ENCODE measurements at regions not wholly inside any gene's neighbourhood (a gene's known extent, or its start where the extent isn't known, plus 50 kb on each side); places are given as distances from the start of the nearest gene placed in this dataset.
A peak's percentile ranks its signal among the peaks of the same experiment; 100 is the strongest.

- TF ChIP-seq PHF8 (CRISPR knock-in tag; IDR thresholded peaks at IDR 0.05) (no peak), ZNF552 (CRISPR knock-in tag; IDR thresholded peaks at IDR 0.05; ENCODE audit: borderline replicate concordance) (no peak), ZBTB37 (CRISPR knock-in tag; IDR thresholded peaks at IDR 0.05) (no peak), ZNF652 (CRISPR knock-in tag; IDR thresholded peaks at IDR 0.05; ENCODE audit: borderline replicate concordance, low read depth) (no peak), ERF (CRISPR knock-in tag; IDR thresholded peaks at IDR 0.05) (0 out of 2 replicates have a peak, but pooled peaks have one; percentile 45), SOX5 (CRISPR knock-in tag; IDR thresholded peaks at IDR 0.05; ENCODE audit: borderline replicate concordance) (peak; percentile 87), ZNF207 (IDR thresholded peaks at IDR 0.05; ENCODE audit: borderline replicate concordance) (no peak), TCF7L2 (IDR thresholded peaks at IDR 0.05; ENCODE audit: low read depth, low read length) (no peak), REPIN1 (CRISPR knock-in tag; IDR thresholded peaks at IDR 0.05; ENCODE audit: borderline replicate concordance, low read depth) (no peak), AGO2 (optimal IDR thresholded peaks at IDR 0.05; ENCODE audit: low read depth, low read length) (no peak), JUND (CRISPR knock-in tag; IDR thresholded peaks at IDR 0.05) (no peak), ZGPAT (CRISPR knock-in tag; IDR thresholded peaks at IDR 0.05) (peak; percentile 65), WIZ (CRISPR knock-in tag; IDR thresholded peaks at IDR 0.05) (no peak), HMG20B (CRISPR knock-in tag; conservative IDR thresholded peaks at IDR 0.05) (no peak), MXD3 (CRISPR knock-in tag; IDR thresholded peaks at IDR 0.05) (no peak), NRL (CRISPR knock-in tag; IDR thresholded peaks at IDR 0.05; ENCODE audit: borderline replicate concordance) (no peak), ZSCAN12 (CRISPR knock-in tag; IDR thresholded peaks at IDR 0.05) (no peak), HES4 (CRISPR knock-in tag; IDR thresholded peaks at IDR 0.05; ENCODE audit: borderline replicate concordance) (no peak), ZNF670 (CRISPR knock-in tag; IDR thresholded peaks at IDR 0.05; ENCODE audit: borderline replicate concordance) (peak; percentile 44; the same call in 1 of the 2 replicates), FLYWCH1 (CRISPR knock-in tag; IDR thresholded peaks at IDR 0.05) (no peak), PLRG1 (conservative IDR thresholded peaks at IDR 0.05) (no peak), U2AF2 (IDR thresholded peaks at IDR 0.05; ENCODE audit: low read depth, low read length) (no peak), YEATS2 (CRISPR knock-in tag; IDR thresholded peaks at IDR 0.05; ENCODE audit: borderline replicate concordance) (peak; percentile 39; the same call in 1 of the 2 replicates), ZBTB25 (CRISPR knock-in tag; IDR thresholded peaks at IDR 0.05) (peak; percentile 35; the same call in 1 of the 2 replicates), ZNF292 (CRISPR knock-in tag; IDR thresholded peaks at IDR 0.05; ENCODE audit: borderline replicate concordance, low read depth) (peak; percentile 56; the same call in 1 of the 2 replicates), MAF1 (CRISPR knock-in tag; IDR thresholded peaks at IDR 0.05; ENCODE audit: borderline replicate concordance) (no peak), ZNF10 (CRISPR knock-in tag; IDR thresholded peaks at IDR 0.05; ENCODE audit: borderline replicate concordance, low read depth) (no peak), ZNF547 (CRISPR knock-in tag; IDR thresholded peaks at IDR 0.05) (no peak), TCF7 (IDR thresholded peaks at IDR 0.05; ENCODE audit: low read depth) (0 out of 2 replicates have a peak, but pooled peaks have one; percentile 26)
Observed at GRCh38 chr4:128725405-128726055, 84.0 kb upstream of the JADE1 start (continued).

Data from HepG2 (cell line).